Upper lobe of right lung (tissue), 1 donor: ENCODE measurements at regions not wholly inside any gene's neighbourhood (a gene's known extent, or its start where the extent isn't known, plus 50 kb on each side); places are given as distances from the start of the nearest gene placed in this dataset.

Experiments
- ATAC-seq: fragments of 200-7000 bp; cut with Tn5 transposase; one replicate; pipeline ENCODE4 v1.9.1; 2020; ENCODE audit warnings: mild to moderate bottlenecking, moderate library complexity
- DNase-seq: peaks from one replicate; pipeline ENCODE4 v3.0.0-alpha.2; 2020
- H3K27ac ChIP-seq: fragments of 200-600 bp; one replicate; pipeline ENCODE4 v1.8.0; 2022
- H3K27me3 ChIP-seq: fragments of 200-600 bp; one replicate; pipeline ENCODE4 v1.8.0; 2022; ENCODE audit warnings: mild to moderate bottlenecking
- H3K36me3 ChIP-seq: fragments of 200-600 bp; one replicate; pipeline ENCODE4 v1.8.0; 2022
- H3K4me1 ChIP-seq: fragments of 200-600 bp; one replicate; pipeline ENCODE4 v1.8.0; 2022
- H3K4me3 ChIP-seq: fragments of 200-600 bp; one replicate; pipeline ENCODE4 v1.8.0; 2022; ENCODE audit warnings: mild to moderate bottlenecking
- H3K9me3 ChIP-seq: fragments of 200-600 bp; one replicate; pipeline ENCODE4 v1.8.0; 2022
- CTCF ChIP-seq: fragments of 200-600 bp; IDR thresholded peaks from one replicate; pipeline ENCODE4 v1.8.0; 2022; ENCODE audit warnings: antibody characterized with exemption
- intact Hi-C: fragments of 100-400 bp; cut with DNase I; formaldehyde crosslinking; loops from one replicate; pipeline ENCODE4 v1.11.0; 2022
- donor health status: DM: no; HTN: yes; CAD: no; lungs with severe emphysema.

GRCh38 chr6:134819863-134820800 is 129.8 kb downstream of the ALDH8A1 start:
- Histone ChIP-seq H3K4me3 (no peak overlapping the region), H3K9me3 (no peaks in the 10 kb centered on the region), H3K27me3 (no peaks in the 10 kb centered on the region), H3K4me1 (peaks cover 3% of the 10 kb centered on the region), H3K36me3 (no peaks in the 10 kb centered on the region), H3K27ac (no peak overlapping the region)
- TF ChIP-seq CTCF, result no peak
- ATAC-seq, result no peak
- intact Hi-C loops, result loop anchor here (5.0 kb wide), 1 partner anchor 648 kb away; no protein-coding TSS in a partner anchor
- no peak for DNase-seq

- Histone ChIP-seq H3K4me3 (no peak overlapping the region), H3K36me3 (no peaks in the 10 kb centered on the region), H3K27me3 (no peaks in the 10 kb centered on the region), H3K27ac (no peak overlapping the region), H3K9me3 (no peaks in the 10 kb centered on the region), H3K4me1 (peaks cover 3% of the 10 kb centered on the region)
- DNase-seq (no peak), ATAC-seq (no peak)
- intact Hi-C loops, result no loop called here
- no peak for TF ChIP-seq CTCF
Observed at GRCh38 chr6:134819236-134819635, 130.7 kb downstream of the ALDH8A1 start.

GRCh38 chr6:134817448-134817847 is 132.5 kb downstream of the ALDH8A1 start:
- DNase-seq (no peak), ATAC-seq (no peak)
- no peaks in the 10 kb centered on the region for H3K9me3 ChIP-seq
- intact Hi-C loops, result no loop called here
- no peak overlapping the region for H3K4me3 ChIP-seq
- H3K4me1 ChIP-seq, result peaks cover 3% of the 10 kb centered on the region
- H3K27me3 ChIP-seq, result no peaks in the 10 kb centered on the region
- TF ChIP-seq CTCF, result no peak
- no peak overlapping the region for H3K27ac ChIP-seq
- no peaks in the 10 kb centered on the region for H3K36me3 ChIP-seq

- no peak for TF ChIP-seq CTCF
- intact Hi-C loops, result no loop called here
- no peak for ATAC-seq
Observed at GRCh38 chr6:134816780-134817179, 133.1 kb downstream of the ALDH8A1 start.

GRCh38 chr6:134816300-134816699 is 133.6 kb downstream of the ALDH8A1 start:
- no peaks in the 10 kb centered on the region for H3K27me3 ChIP-seq
- DNase-seq, result no peak
- ATAC-seq, result no peak
- H3K4me3 ChIP-seq, result no peak overlapping the region
- H3K36me3 ChIP-seq, result no peaks in the 10 kb centered on the region
- H3K4me1 ChIP-seq, result peaks cover under 1% of the 10 kb centered on the region
- TF ChIP-seq CTCF, result no peak
- intact Hi-C loops, result no loop called here
- no peaks in the 10 kb centered on the region for H3K9me3 ChIP-seq
- H3K27ac ChIP-seq, result no peak overlapping the region

More at GRCh38 chr6:134816780-134817179, 133.1 kb downstream of the ALDH8A1 start:
- Histone ChIP-seq H3K27me3 (no peaks in the 10 kb centered on the region), H3K36me3 (no peaks in the 10 kb centered on the region), H3K4me1 (peaks cover 3% of the 10 kb centered on the region), H3K9me3 (no peaks in the 10 kb centered on the region), H3K27ac (no peak overlapping the region), H3K4me3 (no peak overlapping the region)
- DNase-seq, result no peak
